ENCODE measurements at regions not wholly inside any gene's neighbourhood (a gene's known extent, or its start where the extent isn't known, plus 50 kb on each side); places are given as distances from the start of the nearest gene placed in this dataset.

DNA sequence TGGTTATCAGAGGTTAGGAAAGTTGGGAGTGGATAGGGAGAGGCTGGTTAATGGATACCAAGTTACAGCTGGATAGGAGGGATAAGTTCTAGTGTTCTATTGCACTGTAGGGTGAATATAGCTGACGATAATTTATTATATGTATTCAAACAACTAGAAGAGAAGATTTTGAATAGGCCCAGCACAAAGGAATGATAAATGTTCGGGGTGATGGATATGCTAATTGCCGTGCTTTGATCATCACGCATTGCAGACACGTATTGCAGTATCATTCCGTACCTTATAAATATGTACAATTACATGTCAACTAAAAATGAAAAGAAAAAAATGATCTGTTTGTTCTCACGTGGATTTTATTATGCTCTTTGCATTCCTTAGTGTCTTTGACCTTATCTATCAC is 369.2 kb upstream of the PKDCC start:
- WGBS (ENCODE audit: insufficient coverage), result no CpG with 5 or more reads among the region's 7 CpGs
- no peaks in the 10 kb centered on the region for H4K20me1 ChIP-seq (ENCODE audit: insufficient read depth, low read length)
- H3K4me3 ChIP-seq (replicated peaks in 1 of 3; ENCODE audit: low read depth in 2 of 3, low read length in 3 of 3), result no peak overlapping the region
- Mint-ChIP-seq H3K4me1 (peaks cover 3% of the 10 kb centered on the region), H3K36me3 (no peaks in the 10 kb centered on the region), H3K27me3 (ENCODE audit: low read depth in 3 of 3) (no peaks in the 10 kb centered on the region), H3K4me3 (no peak overlapping the region), H3K9me3 (peaks cover 0 to 13% (median 6%) of the 10 kb centered on the region in 7 donors), H3K27ac (no peak overlapping the region)
- H3K27ac ChIP-seq (ENCODE audit: low read depth in 1 of 2, low read length in 2 of 2), result no peak overlapping the region
- H3K36me3 ChIP-seq (replicated peaks in 1 of 2; ENCODE audit: control insufficient read depth in 1 of 2, insufficient read depth in 2 of 2, low read length in 2 of 2), result no peaks in the 10 kb centered on the region
- TF ChIP-seq, protein P1, sequence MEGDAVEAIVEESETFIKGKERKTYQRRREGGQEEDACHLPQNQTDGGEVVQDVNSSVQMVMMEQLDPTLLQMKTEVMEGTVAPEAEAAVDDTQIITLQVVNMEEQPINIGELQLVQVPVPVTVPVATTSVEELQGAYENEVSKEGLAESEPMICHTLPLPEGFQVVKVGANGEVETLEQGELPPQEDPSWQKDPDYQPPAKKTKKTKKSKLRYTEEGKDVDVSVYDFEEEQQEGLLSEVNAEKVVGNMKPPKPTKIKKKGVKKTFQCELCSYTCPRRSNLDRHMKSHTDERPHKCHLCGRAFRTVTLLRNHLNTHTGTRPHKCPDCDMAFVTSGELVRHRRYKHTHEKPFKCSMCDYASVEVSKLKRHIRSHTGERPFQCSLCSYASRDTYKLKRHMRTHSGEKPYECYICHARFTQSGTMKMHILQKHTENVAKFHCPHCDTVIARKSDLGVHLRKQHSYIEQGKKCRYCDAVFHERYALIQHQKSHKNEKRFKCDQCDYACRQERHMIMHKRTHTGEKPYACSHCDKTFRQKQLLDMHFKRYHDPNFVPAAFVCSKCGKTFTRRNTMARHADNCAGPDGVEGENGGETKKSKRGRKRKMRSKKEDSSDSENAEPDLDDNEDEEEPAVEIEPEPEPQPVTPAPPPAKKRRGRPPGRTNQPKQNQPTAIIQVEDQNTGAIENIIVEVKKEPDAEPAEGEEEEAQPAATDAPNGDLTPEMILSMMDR (IDR thresholded peaks at IDR 0.05), result no peak
- no peaks in the 10 kb centered on the region for H3K4me1 ChIP-seq (ENCODE audit: control insufficient read depth in 1 of 2, insufficient read depth in 2 of 2, low read length in 2 of 2)
- DNase-seq, result no peak
- no peaks in the 10 kb centered on the region for H3K79me2 ChIP-seq (ENCODE audit: insufficient read depth, low read length)
- no peak overlapping the region for H3K4me2 ChIP-seq (replicated peaks; ENCODE audit: extremely low read depth, low read length, poor library complexity, severe bottlenecking)
- no peak overlapping the region for H3K9ac ChIP-seq (ENCODE audit: insufficient read depth, low read length, poor library complexity, severe bottlenecking)
- H3K27me3 ChIP-seq (ENCODE audit: control insufficient read depth in 2 of 2, insufficient read depth in 2 of 2, low read length in 2 of 2), result no peaks in the 10 kb centered on the region
- H2AFZ ChIP-seq (ENCODE audit: insufficient read depth, low read depth, low read length, poor library complexity, severe bottlenecking), result no peak overlapping the region
- no peaks in the 10 kb centered on the region for H3K9me3 ChIP-seq (replicated peaks in 1 of 2; ENCODE audit: control insufficient read depth in 1 of 2, insufficient read depth in 1 of 2, low read length in 2 of 2)
- intact Hi-C loops (cut with micrococcal nuclease), result no loop called here

DNA sequence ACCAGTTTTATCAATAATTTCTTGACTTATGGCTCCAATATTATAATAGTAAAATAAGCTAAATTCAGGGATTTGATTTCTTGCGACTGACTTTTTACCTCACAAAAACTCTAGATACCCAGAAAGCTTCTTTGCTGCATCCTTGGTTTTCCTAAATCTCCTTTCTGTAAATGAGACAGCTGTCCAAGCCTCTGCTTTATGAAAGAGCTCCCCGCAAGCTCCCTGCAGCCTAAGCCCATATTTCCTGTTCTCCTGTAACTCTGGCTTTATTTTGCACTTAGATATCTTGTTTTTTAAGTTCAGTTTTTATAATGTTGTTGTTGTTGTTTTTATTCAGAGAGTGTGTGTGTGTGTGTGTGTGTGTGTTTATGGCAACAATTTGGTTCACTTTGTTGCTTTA is 361.7 kb upstream of the PKDCC start:
- no peak overlapping the region for H3K27ac Mint-ChIP-seq
- intact Hi-C loops (cut with micrococcal nuclease), result no loop called here
- H3K27me3 Mint-ChIP-seq (ENCODE audit: low read depth in 3 of 3), result no peaks in the 10 kb centered on the region
- Histone ChIP-seq H3K27ac (ENCODE audit: low read depth in 1 of 2, low read length in 2 of 2) (no peak overlapping the region), H3K79me2 (ENCODE audit: insufficient read depth, low read length) (no peaks in the 10 kb centered on the region), H3K9ac (ENCODE audit: insufficient read depth, low read length, poor library complexity, severe bottlenecking) (no peak overlapping the region), H3K4me3 (replicated peaks in 1 of 3; ENCODE audit: low read depth in 2 of 3, low read length in 3 of 3) (no peak overlapping the region), H3K27me3 (ENCODE audit: control insufficient read depth in 2 of 2, insufficient read depth in 2 of 2, low read length in 2 of 2) (no peaks in the 10 kb centered on the region), H3K4me2 (replicated peaks; ENCODE audit: extremely low read depth, low read length, poor library complexity, severe bottlenecking) (no peak overlapping the region), H3K36me3 (replicated peaks in 1 of 2; ENCODE audit: control insufficient read depth in 1 of 2, insufficient read depth in 2 of 2, low read length in 2 of 2) (no peaks in the 10 kb centered on the region), H2AFZ (ENCODE audit: insufficient read depth, low read depth, low read length, poor library complexity, severe bottlenecking) (no peak overlapping the region), H3K9me3 (replicated peaks in 1 of 2; ENCODE audit: control insufficient read depth in 1 of 2, insufficient read depth in 1 of 2, low read length in 2 of 2) (peaks cover 0 to 6% of the 10 kb centered on the region in 2 donors), H3K4me1 (ENCODE audit: control insufficient read depth in 1 of 2, insufficient read depth in 2 of 2, low read length in 2 of 2) (no peaks in the 10 kb centered on the region), H4K20me1 (ENCODE audit: insufficient read depth, low read length) (no peaks in the 10 kb centered on the region)
- no CpG with 5 or more reads among the region's 2 CpGs for WGBS (ENCODE audit: insufficient coverage)
- TF ChIP-seq, protein P1 (IDR thresholded peaks at IDR 0.05), result no peak
- no peaks in the 10 kb centered on the region for H3K36me3 Mint-ChIP-seq
- no peak for DNase-seq
- no peaks in the 10 kb centered on the region for H3K4me1 Mint-ChIP-seq
- H3K4me3 Mint-ChIP-seq, result no peak overlapping the region
- H3K9me3 Mint-ChIP-seq, result peaks cover 0 to 10% (median 7%) of the 10 kb centered on the region in 7 donors
